C4-2B (cell line): ENCODE measurements at regions not wholly inside any gene's neighbourhood (a gene's known extent, or its start where the extent isn't known, plus 50 kb on each side); places are given as distances from the start of the nearest gene placed in this dataset.

Experiments used
- H3K27ac ChIP-seq: fragments of 450-650 bp; 2 replicates; pipeline ENCODE4 v1.5.1; 2017
- ZFX ChIP-seq: fragments of 450-650 bp; IDR thresholded peaks from 2 replicates; pipeline ENCODE4 v1.6.1; 2017
- TF ChIP-seq, protein P1 (sequence below): fragments of 450-650 bp; conservative IDR thresholded peaks from 2 replicates; pipeline ENCODE4 v1.5.1; 2017; ENCODE audit warnings: mild to moderate bottlenecking

DNA sequence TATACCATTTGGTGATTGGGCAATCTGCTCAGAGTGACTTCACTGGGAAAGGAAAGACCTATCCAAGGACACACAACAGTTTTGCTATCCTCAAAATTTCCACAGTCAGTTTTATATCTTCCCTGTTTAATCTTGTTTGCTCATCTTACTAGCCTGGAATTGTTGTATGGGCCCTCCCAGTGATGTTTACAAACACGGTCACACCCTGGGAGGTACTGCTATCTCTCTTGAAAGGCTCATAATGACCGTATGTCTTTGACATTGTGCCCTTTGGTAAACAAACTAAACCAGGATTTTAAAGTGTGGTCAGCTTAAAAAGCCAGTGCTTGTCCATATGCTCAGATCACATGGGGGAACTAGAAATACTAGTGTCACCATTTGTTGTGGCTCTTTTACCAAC is 277.0 kb downstream of the CDH2 start:
- H3K27ac ChIP-seq: no peak overlapping the region
- no peak for TF ChIP-seq ZFX
- TF ChIP-seq, protein P1, sequence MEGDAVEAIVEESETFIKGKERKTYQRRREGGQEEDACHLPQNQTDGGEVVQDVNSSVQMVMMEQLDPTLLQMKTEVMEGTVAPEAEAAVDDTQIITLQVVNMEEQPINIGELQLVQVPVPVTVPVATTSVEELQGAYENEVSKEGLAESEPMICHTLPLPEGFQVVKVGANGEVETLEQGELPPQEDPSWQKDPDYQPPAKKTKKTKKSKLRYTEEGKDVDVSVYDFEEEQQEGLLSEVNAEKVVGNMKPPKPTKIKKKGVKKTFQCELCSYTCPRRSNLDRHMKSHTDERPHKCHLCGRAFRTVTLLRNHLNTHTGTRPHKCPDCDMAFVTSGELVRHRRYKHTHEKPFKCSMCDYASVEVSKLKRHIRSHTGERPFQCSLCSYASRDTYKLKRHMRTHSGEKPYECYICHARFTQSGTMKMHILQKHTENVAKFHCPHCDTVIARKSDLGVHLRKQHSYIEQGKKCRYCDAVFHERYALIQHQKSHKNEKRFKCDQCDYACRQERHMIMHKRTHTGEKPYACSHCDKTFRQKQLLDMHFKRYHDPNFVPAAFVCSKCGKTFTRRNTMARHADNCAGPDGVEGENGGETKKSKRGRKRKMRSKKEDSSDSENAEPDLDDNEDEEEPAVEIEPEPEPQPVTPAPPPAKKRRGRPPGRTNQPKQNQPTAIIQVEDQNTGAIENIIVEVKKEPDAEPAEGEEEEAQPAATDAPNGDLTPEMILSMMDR: no peak

DNA sequence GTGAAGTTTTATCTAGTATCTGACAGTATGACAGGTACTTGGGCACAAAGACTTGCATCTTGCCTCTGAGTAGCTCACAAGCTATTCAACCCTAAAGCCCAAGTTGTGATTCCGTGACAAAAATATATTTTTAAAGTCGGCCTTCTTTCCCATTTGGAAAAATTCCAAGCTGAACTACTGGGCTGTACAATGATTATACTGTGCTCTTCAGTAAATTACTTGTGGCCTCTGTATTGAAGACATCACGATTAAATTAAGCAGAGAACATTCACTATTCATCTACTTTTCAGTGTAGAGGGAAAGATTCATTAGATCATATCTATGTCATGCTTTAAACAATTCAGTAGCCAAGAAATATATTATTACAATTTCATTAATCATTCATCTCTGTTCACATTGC is 282.2 kb downstream of the CDH2 start:
- TF ChIP-seq ZFX: no peak
- no peak overlapping the region for H3K27ac ChIP-seq

DNA sequence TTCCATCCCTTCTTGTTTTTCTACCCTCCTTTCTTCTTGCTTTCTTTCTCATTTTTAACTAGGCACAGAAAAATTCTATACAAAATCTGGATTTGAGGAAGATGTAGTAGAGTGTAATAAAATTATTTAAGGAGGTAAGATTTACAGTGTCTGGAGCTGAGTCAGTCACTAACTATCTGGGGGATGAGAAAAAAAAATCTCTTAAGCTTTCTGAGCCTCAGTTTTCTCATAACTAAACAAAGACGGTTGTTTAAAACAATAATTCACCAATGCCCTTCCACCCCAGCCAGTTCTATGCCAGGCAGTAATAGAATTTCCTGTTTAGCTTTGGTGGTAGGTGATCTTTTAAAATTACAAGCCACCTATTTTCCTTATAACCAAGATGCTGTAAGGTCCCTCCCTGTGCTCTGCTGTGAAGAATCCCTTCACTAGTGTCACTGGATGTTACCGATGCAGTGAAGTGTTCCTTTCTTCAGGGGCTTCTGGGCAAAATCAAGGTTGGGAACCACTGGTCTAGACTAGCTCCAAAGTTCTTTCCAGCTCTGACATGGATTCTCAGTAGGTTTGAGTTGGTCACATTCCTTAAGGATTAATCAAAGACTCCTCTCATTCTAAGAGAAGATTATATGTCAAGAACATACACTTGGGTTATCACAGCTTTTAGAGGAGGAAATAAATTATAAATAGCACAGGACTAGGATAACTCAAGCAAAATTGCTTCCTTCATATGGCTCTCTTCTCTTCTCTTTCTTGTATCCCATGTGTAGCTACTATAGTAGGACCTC is 289.0 kb downstream of the CDH2 start:
- no peak for TF ChIP-seq ZFX
- TF ChIP-seq, protein P1: no peak

DNA sequence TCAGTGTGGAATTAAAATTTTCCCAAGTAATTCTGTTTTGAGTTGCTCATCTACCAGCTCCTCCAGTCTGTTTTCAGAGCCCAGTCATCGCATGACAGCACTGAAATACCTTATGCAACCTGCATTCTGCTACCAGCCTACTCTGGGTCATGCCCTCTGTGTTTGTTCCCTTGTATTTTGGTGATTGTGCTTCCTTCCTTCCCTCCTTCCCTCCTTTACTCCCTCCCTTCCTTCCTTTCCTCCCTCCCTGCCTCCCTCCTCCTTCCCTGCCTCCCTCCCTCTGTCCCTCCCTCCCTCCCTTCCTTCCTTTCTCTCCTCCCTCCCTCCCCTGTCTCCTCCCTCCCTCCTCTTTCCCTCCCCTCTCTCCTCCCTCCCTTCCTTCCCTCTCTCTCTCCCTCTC is 289.6 kb downstream of the CDH2 start:
- no peak for TF ChIP-seq ZFX
- H3K27ac ChIP-seq: no peak overlapping the region

More for the DNA sequence above, 289.0 kb downstream of the CDH2 start:
- H3K27ac ChIP-seq: no peak overlapping the region

DNA sequence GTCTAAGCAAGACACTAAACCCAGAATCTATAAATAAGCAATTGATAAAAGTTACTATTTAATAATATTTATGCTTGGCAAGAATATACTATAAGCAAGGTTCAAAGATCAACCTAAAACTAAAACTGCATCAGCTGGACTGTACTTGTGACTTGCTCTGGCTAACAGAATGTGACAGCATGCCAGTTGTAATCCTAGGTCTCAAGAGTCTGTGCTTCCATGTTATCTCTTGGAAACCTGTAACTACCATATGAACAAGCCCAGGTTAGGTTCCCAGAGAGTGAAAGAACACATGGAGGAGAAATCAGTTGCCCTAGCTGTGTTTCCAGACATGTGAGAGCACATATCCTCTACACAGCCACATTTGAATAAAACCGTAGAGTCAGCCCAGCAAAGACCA is 297.4 kb downstream of the CDH2 start:
- no peak for TF ChIP-seq ZFX
- TF ChIP-seq, protein P1: no peak
- H3K27ac ChIP-seq: no peak overlapping the region

DNA sequence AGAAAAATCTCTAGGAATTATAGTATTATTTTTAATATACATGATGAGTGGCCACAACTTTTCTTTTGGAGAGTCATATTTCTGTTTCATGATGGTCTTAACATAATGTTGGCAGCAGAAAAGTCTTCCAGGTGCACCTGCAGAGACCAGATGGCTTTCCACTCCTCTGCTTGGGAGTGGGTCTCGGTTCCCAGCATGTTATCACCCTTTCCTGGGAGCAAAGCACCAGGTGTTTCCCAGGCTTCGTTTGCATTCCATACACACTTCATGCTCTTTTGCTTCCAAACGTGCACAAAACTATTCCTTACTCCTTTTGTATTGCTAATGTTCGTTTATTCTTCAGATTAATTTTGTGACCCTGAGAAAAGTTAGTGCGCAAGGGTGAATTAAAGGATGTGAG is 305.2 kb downstream of the CDH2 start:
- TF ChIP-seq, protein P1: no peak
- no peak for TF ChIP-seq ZFX
- no peak overlapping the region for H3K27ac ChIP-seq

DNA sequence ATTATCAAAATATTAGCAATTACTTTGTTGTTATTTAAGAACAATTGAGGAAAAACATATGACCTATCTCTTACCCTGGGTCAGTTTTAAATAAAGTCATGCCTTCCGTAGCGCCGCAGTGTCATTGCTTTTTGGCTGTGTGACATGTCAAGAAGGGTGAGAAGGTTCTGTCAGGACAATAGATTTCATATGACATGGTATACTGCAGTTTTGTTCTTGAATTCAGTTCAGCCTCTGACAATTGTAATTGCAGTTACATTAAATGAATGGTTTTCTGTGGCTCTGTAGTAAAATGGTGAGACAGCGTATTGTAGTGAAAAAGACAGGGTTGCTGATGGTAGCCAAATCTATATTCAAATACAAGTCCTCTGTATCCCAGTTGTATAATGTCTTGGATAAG is 307.2 kb downstream of the CDH2 start:
- TF ChIP-seq ZFX: no peak
- no peak overlapping the region for H3K27ac ChIP-seq

DNA sequence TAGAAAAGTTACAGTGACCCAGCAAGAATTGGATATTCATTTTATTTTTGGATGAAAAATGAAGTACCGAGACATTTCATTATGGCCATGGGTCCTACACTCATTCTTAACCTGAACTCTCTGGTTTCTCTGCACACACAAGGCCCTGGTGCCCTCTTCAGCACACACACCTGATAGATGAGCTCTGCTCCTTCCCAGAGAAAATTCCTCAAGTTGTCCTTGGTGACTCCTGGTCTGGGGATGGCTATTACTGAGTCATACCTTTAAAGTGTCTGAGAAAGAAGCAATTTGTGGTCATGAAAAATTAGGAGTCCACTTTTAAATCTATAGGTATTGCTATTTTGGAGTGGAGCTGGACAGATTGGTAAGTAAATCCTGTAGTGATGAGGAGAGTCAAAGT is 311.5 kb downstream of the CDH2 start:
- H3K27ac ChIP-seq: no peak overlapping the region
- TF ChIP-seq ZFX: no peak
- TF ChIP-seq, protein P1: no peak

DNA sequence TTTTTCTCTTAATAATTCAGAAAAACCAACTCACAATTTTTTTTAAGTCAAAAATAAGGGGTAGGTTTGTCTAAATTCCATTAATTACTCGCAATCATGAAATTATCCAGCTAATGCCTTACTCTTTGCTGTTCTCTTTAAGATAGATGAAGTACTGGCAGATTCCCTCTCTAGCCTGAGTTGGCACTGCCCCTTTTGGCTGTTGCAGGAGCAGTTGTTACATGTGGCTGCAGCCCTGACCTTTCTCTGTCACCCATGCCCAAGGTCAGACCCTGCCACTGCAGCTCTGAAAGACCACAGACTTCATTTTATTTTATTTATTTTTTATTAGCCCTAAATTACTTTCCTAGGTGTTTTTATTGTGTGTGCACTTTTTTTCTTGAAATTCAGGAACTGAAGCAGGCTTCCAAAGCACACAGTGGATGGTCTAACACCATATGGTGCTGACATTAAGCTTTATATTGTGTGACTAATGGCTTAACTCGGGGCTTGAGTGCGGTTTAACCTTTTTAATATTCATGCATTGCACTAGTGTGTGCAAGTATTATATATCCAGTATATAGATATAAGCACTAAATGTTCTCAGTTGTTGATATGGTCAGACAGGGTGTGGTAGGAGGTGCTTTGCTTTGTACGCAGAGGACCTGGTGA is 313.0 kb downstream of the CDH2 start:
- TF ChIP-seq, protein P1: no peak
- TF ChIP-seq ZFX: no peak
- no peak overlapping the region for H3K27ac ChIP-seq
